HEK293 (cell line): ENCODE measurements at regions not wholly inside any gene's neighbourhood (a gene's known extent, or its start where the extent isn't known, plus 50 kb on each side); places are given as distances from the start of the nearest gene placed in this dataset.

Source experiments
- CTCF ChIA-PET: fragments of 350-600 bp; formaldehyde crosslinking; extraction: SDS; loops from one replicate; lab custom pipeline; 2021; ENCODE audit warnings: antibody characterized with exemption; lab: Yijun Ruan, JAX
- POLR2A ChIA-PET: fragments of 300-600 bp; formaldehyde crosslinking; extraction: SDS; loops from one replicate; lab custom pipeline; 2020; ENCODE audit warnings: antibody characterized with exemption, inconsistent platforms; lab: Yijun Ruan, JAX
- H3K27ac ChIP-seq: fragments of 200-500 bp; sonication (Bioruptor generic); 2 replicates; pipeline ENCODE4 v1.5.1; 2014; ENCODE audit warnings: low read depth, low read length, control low read depth, inconsistent platforms; ENCODE audit errors: extremely low read depth
- H3K36me3 ChIP-seq, 2 experiments: fragments of 200-500 bp in 1 of 2; sonication (Bioruptor generic) in 1 of 2; 1 replicate in 1 of 2; 2 replicates in 1 of 2; pipeline ENCODE4 v1.5.1; 2014 to 2017; ENCODE audit warnings: inconsistent platforms in 2 of 2, low read length in 2 of 2; ENCODE audit not compliant: control insufficient read depth in 2 of 2, insufficient read depth in 1 of 2
- H3K4me1 ChIP-seq: fragments of 200-500 bp; sonication (Bioruptor generic); 2 replicates; pipeline ENCODE4 v1.5.1; 2014; ENCODE audit warnings: mild to moderate bottlenecking, low read length, inconsistent platforms; ENCODE audit not compliant: control insufficient read depth, insufficient read depth
- H3K4me3 ChIP-seq: 2 replicates; pipeline ENCODE4 v1.5.1; 2011; ENCODE audit warnings: low read depth, mild to moderate bottlenecking, control low read depth, low read length, moderate library complexity
- H3K9me3 ChIP-seq: fragments of 200-500 bp; sonication (Bioruptor generic); 2 replicates; pipeline ENCODE4 v1.5.1; 2014; ENCODE audit warnings: low read depth, low read length, inconsistent platforms; ENCODE audit not compliant: control insufficient read depth, insufficient read depth
- GLIS1 ChIP-seq: fragments of 450-650 bp; formaldehyde crosslinking; IDR thresholded peaks from 2 replicates; pipeline ENCODE4 v1.5.1; 2016; ENCODE audit warnings: missing biosample characterization, missing genetic modification characterization
- HOXC10 ChIP-seq: sonication (generic); formaldehyde crosslinking; IDR thresholded peaks from 2 replicates; pipeline ENCODE4 v1.8.1; 2023; ENCODE audit warnings: mild to moderate bottlenecking, missing genetic modification reagents
- HOXD13 ChIP-seq: sonication (generic); formaldehyde crosslinking; IDR thresholded peaks from 2 replicates; pipeline ENCODE4 v1.8.0; 2022; ENCODE audit warnings: missing genetic modification reagents, borderline replicate concordance
- IKZF3 ChIP-seq: fragments of 450-650 bp; IDR thresholded peaks from 2 replicates; pipeline ENCODE4 v1.5.0; 2018; ENCODE audit warnings: missing biosample characterization, mild to moderate bottlenecking, missing genetic modification characterization, moderate library complexity
- MZF1 ChIP-seq: fragments of 450-650 bp; formaldehyde crosslinking; IDR thresholded peaks from 2 replicates; pipeline ENCODE4 v1.5.1; 2017; ENCODE audit warnings: missing biosample characterization, missing genetic modification characterization, borderline replicate concordance
- SALL2 ChIP-seq: fragments of 450-650 bp; formaldehyde crosslinking; IDR thresholded peaks from 2 replicates; pipeline ENCODE4 v1.5.0; 2017; ENCODE audit warnings: missing biosample characterization, mild to moderate bottlenecking, missing genetic modification characterization, borderline replicate concordance
- SP7 ChIP-seq: fragments of 450-650 bp; formaldehyde crosslinking; IDR thresholded peaks from 2 replicates; pipeline ENCODE4 v1.5.1; 2016; ENCODE audit warnings: missing biosample characterization, missing genetic modification characterization
- TRIM28 ChIP-seq: IDR thresholded peaks from 2 replicates; pipeline ENCODE4 v1.6.1; 2011; ENCODE audit warnings: low read length, control low read depth, borderline replicate concordance
- ZBTB8A ChIP-seq: fragments of 450-650 bp; formaldehyde crosslinking; IDR thresholded peaks from 2 replicates; pipeline ENCODE4 v1.5.1; 2016; ENCODE audit warnings: missing biosample characterization, missing genetic modification characterization
- ZNF16 ChIP-seq: fragments of 450-650 bp; formaldehyde crosslinking; IDR thresholded peaks from 2 replicates; pipeline ENCODE4 v1.5.1; 2016; ENCODE audit warnings: low read depth, missing biosample characterization, missing genetic modification characterization
- ZNF214 ChIP-seq: fragments of 450-650 bp; formaldehyde crosslinking; IDR thresholded peaks from 2 replicates; pipeline ENCODE4 v1.5.1; 2017; ENCODE audit warnings: missing biosample characterization, mild to moderate bottlenecking, missing genetic modification characterization, borderline replicate concordance
- ZNF24 ChIP-seq: fragments of 450-650 bp; formaldehyde crosslinking; IDR thresholded peaks from 2 replicates; pipeline ENCODE4 v1.5.1; 2016; ENCODE audit warnings: missing biosample characterization, missing genetic modification characterization
- ZNF341 ChIP-seq: fragments of 450-650 bp; formaldehyde crosslinking; IDR thresholded peaks from 2 replicates; pipeline ENCODE4; 2016; ENCODE audit warnings: low read depth, missing biosample characterization, missing genetic modification characterization
- ZNF510 ChIP-seq: fragments of 450-650 bp; formaldehyde crosslinking; IDR thresholded peaks from 2 replicates; pipeline ENCODE4 v1.5.1; 2018; ENCODE audit warnings: mild to moderate bottlenecking, missing genetic modification characterization, missing biosample characterization; ENCODE audit not compliant: insufficient replicate concordance
- ZNF518A ChIP-seq: fragments of 450-650 bp; formaldehyde crosslinking; conservative IDR thresholded peaks from 2 replicates; pipeline ENCODE4 v1.5.1; 2016; ENCODE audit warnings: low read depth, missing biosample characterization, missing genetic modification characterization
- ZNF571 ChIP-seq: fragments of 450-650 bp; formaldehyde crosslinking; IDR thresholded peaks from 2 replicates; pipeline ENCODE4 v1.5.0; 2017; ENCODE audit warnings: missing biosample characterization, missing genetic modification characterization
- ZNF585B ChIP-seq: fragments of 450-650 bp; formaldehyde crosslinking; IDR thresholded peaks from 2 replicates; pipeline ENCODE4 v1.5.1; 2016; ENCODE audit warnings: missing biosample characterization, missing genetic modification characterization
- ZNF610 ChIP-seq: fragments of 450-650 bp; formaldehyde crosslinking; IDR thresholded peaks from 2 replicates; pipeline ENCODE4 v1.5.1; 2016; ENCODE audit warnings: missing biosample characterization, missing genetic modification characterization, borderline replicate concordance
- ZNF670 ChIP-seq: fragments of 450-650 bp; formaldehyde crosslinking; IDR thresholded peaks from 2 replicates; pipeline ENCODE4 v1.5.1; 2016; ENCODE audit warnings: missing biosample characterization, missing genetic modification characterization, low read depth
- ZNF707 ChIP-seq: fragments of 450-650 bp; formaldehyde crosslinking; IDR thresholded peaks from 2 replicates; pipeline ENCODE4 v1.5.1; 2016; ENCODE audit warnings: missing biosample characterization, missing genetic modification characterization
- ZNF777 ChIP-seq: fragments of 450-650 bp; formaldehyde crosslinking; IDR thresholded peaks from 2 replicates; pipeline ENCODE4 v1.5.1; 2017; ENCODE audit warnings: missing biosample characterization, missing genetic modification characterization, borderline replicate concordance
- ZXDB ChIP-seq: fragments of 450-650 bp; formaldehyde crosslinking; IDR thresholded peaks from 2 replicates; pipeline ENCODE4 v1.5.1; 2016; ENCODE audit warnings: missing biosample characterization, missing genetic modification characterization
- TF ChIP-seq, protein P1 (sequence below): fragments of 450-650 bp; formaldehyde crosslinking; IDR thresholded peaks from 2 replicates; pipeline ENCODE4 v1.5.1; 2016; ENCODE audit warnings: missing biosample characterization, missing genetic modification characterization
- TF ChIP-seq, protein P2 (sequence below): fragments of 450-650 bp; formaldehyde crosslinking; IDR thresholded peaks from 2 replicates; pipeline ENCODE4 v1.5.1; 2017; ENCODE audit warnings: missing biosample characterization, missing genetic modification characterization
- TF ChIP-seq, protein P3 (sequence below): fragments of 450-650 bp; IDR thresholded peaks from 2 replicates; pipeline ENCODE4 v1.5.1; 2018; ENCODE audit warnings: missing biosample characterization, mild to moderate bottlenecking, missing genetic modification characterization
- TF ChIP-seq, protein P4 (sequence below): fragments of 450-650 bp; formaldehyde crosslinking; IDR thresholded peaks from 2 replicates; pipeline ENCODE4 v1.5.1; 2016; ENCODE audit warnings: missing biosample characterization, missing genetic modification characterization, borderline replicate concordance
- TF ChIP-seq, protein P5 (sequence below): fragments of 450-650 bp; formaldehyde crosslinking; IDR thresholded peaks from 2 replicates; pipeline ENCODE4 v1.5.1; 2016; ENCODE audit warnings: missing biosample characterization, missing genetic modification characterization

GRCh38 chr1:58123051-58123450 is 423.5 kb downstream of the OMA1 start:
- TF ChIP-seq SALL2 (tag by site-specific recombination) (no peak), SP7 (tag by site-specific recombination) (no peak), HOXD13 (CRISPR knock-in tag) (no peak), ZNF24 (tag by site-specific recombination) (no peak), ZNF214 (tag by site-specific recombination) (no peak), ZNF585B (no peak), ZNF518A (no peak), ZBTB8A (tag by site-specific recombination) (no peak), ZNF670 (tag by site-specific recombination) (no peak)
- TF ChIP-seq, protein P1, sequence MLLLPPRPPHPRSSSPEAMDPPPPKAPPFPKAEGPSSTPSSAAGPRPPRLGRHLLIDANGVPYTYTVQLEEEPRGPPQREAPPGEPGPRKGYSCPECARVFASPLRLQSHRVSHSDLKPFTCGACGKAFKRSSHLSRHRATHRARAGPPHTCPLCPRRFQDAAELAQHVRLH (tag by site-specific recombination), result no peak
- TF ChIP-seq, protein P2, sequence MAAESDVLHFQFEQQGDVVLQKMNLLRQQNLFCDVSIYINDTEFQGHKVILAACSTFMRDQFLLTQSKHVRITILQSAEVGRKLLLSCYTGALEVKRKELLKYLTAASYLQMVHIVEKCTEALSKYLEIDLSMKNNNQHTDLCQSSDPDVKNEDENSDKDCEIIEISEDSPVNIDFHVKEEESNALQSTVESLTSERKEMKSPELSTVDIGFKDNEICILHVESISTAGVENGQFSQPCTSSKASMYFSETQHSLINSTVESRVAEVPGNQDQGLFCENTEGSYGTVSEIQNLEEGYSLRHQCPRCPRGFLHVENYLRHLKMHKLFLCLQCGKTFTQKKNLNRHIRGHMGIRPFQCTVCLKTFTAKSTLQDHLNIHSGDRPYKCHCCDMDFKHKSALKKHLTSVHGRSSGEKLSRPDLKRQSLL (tag by site-specific recombination), result no peak
- TF ChIP-seq, protein P3, sequence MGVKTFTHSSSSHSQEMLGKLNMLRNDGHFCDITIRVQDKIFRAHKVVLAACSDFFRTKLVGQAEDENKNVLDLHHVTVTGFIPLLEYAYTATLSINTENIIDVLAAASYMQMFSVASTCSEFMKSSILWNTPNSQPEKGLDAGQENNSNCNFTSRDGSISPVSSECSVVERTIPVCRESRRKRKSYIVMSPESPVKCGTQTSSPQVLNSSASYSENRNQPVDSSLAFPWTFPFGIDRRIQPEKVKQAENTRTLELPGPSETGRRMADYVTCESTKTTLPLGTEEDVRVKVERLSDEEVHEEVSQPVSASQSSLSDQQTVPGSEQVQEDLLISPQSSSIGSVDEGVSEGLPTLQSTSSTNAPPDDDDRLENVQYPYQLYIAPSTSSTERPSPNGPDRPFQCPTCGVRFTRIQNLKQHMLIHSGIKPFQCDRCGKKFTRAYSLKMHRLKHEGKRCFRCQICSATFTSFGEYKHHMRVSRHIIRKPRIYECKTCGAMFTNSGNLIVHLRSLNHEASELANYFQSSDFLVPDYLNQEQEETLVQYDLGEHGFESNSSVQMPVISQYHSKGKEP, result no peak
- CTCF ChIA-PET, result interaction anchor here (0.7 kb wide), 1 partner anchor 34 kb away, joined by 4 read pairs; no protein-coding TSS in a partner anchor
- POLR2A ChIA-PET, result no interaction called here
- H3K27ac ChIP-seq, result no peak overlapping the region
- H3K36me3 ChIP-seq, result no peaks in the 10 kb centered on the region
- H3K4me3 ChIP-seq, result no peak overlapping the region
- no peaks in the 10 kb centered on the region for H3K4me1 ChIP-seq
- H3K9me3 ChIP-seq, result no peaks in the 10 kb centered on the region

GRCh38 chr1:58119971-58120370 is 426.6 kb downstream of the OMA1 start:
- no peak for TF ChIP-seq HOXC10 (CRISPR knock-in tag)
- no peak for TF ChIP-seq MZF1 (tag by site-specific recombination)
- TF ChIP-seq GLIS1 (tag by site-specific recombination), result no peak
- TF ChIP-seq ZNF510, result no peak
- TF ChIP-seq ZNF777 (tag by site-specific recombination), result no peak
- no peak for TF ChIP-seq ZNF16 (tag by site-specific recombination)
- TF ChIP-seq ZNF341 (tag by site-specific recombination), result no peak
- no peak for TF ChIP-seq ZNF571 (tag by site-specific recombination)
- TF ChIP-seq, protein P4, sequence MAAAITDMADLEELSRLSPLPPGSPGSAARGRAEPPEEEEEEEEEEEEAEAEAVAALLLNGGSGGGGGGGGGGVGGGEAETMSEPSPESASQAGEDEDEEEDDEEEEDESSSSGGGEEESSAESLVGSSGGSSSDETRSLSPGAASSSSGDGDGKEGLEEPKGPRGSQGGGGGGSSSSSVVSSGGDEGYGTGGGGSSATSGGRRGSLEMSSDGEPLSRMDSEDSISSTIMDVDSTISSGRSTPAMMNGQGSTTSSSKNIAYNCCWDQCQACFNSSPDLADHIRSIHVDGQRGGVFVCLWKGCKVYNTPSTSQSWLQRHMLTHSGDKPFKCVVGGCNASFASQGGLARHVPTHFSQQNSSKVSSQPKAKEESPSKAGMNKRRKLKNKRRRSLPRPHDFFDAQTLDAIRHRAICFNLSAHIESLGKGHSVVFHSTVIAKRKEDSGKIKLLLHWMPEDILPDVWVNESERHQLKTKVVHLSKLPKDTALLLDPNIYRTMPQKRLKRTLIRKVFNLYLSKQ, result no peak
- TF ChIP-seq, protein P5, sequence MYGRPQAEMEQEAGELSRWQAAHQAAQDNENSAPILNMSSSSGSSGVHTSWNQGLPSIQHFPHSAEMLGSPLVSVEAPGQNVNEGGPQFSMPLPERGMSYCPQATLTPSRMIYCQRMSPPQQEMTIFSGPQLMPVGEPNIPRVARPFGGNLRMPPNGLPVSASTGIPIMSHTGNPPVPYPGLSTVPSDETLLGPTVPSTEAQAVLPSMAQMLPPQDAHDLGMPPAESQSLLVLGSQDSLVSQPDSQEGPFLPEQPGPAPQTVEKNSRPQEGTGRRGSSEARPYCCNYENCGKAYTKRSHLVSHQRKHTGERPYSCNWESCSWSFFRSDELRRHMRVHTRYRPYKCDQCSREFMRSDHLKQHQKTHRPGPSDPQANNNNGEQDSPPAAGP (tag by site-specific recombination), result no peak
- no peak for TF ChIP-seq ZNF707 (tag by site-specific recombination)
- no peak for TF ChIP-seq IKZF3 (tag by site-specific recombination)
- TF ChIP-seq TRIM28, result no peak
- no peak for TF ChIP-seq ZXDB
- no peak for TF ChIP-seq ZNF610 (tag by site-specific recombination)
- TF ChIP-seq, all 188 proteins: peak for 0
- Histone ChIP-seq H3K4me1 (no peaks in the 10 kb centered on the region), H3K27ac (no peak overlapping the region), H3K36me3 (no peaks in the 10 kb centered on the region), H3K4me3 (no peak overlapping the region), H3K9me3 (no peaks in the 10 kb centered on the region)
- ChIA-PET CTCF (no interaction called here), POLR2A (no interaction called here)
